ENCODE measurements at regions not wholly inside any gene's neighbourhood (a gene's known extent, or its start where the extent isn't known, plus 50 kb on each side); places are given as distances from the start of the nearest gene placed in this dataset.

DNA sequence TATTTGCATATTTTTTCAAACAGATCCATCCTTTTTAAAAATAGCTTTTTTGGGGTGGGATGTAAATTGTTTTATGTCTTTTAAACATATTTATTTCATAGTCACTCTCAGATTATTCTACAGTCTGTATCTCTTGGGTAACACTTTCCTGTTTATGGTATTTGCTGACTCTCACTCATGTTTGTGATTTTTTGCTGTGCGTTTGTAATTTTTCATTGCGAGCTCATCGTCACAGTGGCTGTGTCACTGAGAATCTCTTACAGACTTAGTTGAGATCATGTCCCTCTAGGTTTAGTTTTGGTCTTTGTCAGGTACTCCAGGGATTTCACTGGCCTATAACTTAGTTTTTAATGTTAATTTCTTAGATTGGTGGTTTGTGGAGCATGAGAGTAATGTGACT lies 73.5 kb upstream of the HS6ST1 start:
- TF ChIP-seq, protein P1, sequence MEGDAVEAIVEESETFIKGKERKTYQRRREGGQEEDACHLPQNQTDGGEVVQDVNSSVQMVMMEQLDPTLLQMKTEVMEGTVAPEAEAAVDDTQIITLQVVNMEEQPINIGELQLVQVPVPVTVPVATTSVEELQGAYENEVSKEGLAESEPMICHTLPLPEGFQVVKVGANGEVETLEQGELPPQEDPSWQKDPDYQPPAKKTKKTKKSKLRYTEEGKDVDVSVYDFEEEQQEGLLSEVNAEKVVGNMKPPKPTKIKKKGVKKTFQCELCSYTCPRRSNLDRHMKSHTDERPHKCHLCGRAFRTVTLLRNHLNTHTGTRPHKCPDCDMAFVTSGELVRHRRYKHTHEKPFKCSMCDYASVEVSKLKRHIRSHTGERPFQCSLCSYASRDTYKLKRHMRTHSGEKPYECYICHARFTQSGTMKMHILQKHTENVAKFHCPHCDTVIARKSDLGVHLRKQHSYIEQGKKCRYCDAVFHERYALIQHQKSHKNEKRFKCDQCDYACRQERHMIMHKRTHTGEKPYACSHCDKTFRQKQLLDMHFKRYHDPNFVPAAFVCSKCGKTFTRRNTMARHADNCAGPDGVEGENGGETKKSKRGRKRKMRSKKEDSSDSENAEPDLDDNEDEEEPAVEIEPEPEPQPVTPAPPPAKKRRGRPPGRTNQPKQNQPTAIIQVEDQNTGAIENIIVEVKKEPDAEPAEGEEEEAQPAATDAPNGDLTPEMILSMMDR (IDR thresholded peaks at IDR 0.05; ENCODE audit: poor library complexity), result no peak
- TF ChIP-seq EZH2phosphoT487 (IDR thresholded peaks at IDR 0.05; ENCODE audit: low read depth, severe bottlenecking, unreplicated experiment) (no peak), EZH2 (IDR thresholded peaks at IDR 0.05; ENCODE audit: borderline replicate concordance) (no peak)
